GM20000 (cell line): ENCODE measurements at regions not wholly inside any gene's neighbourhood (a gene's known extent, or its start where the extent isn't known, plus 50 kb on each side); places are given as distances from the start of the nearest gene placed in this dataset.

ENCODE experiments used
- DNase-seq: peaks from one replicate; pipeline ENCODE4 v3.0.0; 2012; ENCODE audit warnings: low spot score
- TF ChIP-seq, protein P1 (sequence below): IDR thresholded peaks from 2 replicates; pipeline ENCODE4 v1.5.1; 2012; ENCODE audit warnings: mild to moderate bottlenecking, control low read depth; ENCODE audit errors: extremely low read depth, missing control alignments

DNA sequence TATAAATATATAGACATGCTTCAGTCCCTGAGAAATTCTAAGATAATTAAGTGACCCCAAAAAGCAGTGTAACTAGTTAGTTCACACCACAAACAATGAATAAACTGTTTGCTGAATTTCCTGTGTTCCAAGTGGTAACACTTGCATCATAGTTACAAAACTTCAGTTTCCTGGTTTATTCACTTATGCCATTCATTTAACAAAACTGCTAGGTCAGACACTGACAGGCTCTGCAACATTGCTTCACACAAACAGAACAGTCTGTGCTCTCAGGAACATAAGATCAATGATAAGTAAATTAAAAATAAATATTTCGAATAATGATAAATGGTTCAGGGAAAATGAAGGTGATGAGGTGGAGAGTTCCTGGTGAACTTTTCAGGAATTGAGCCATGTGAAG is 133.3 kb upstream of the NAMPT start:
- TF ChIP-seq, protein P1, sequence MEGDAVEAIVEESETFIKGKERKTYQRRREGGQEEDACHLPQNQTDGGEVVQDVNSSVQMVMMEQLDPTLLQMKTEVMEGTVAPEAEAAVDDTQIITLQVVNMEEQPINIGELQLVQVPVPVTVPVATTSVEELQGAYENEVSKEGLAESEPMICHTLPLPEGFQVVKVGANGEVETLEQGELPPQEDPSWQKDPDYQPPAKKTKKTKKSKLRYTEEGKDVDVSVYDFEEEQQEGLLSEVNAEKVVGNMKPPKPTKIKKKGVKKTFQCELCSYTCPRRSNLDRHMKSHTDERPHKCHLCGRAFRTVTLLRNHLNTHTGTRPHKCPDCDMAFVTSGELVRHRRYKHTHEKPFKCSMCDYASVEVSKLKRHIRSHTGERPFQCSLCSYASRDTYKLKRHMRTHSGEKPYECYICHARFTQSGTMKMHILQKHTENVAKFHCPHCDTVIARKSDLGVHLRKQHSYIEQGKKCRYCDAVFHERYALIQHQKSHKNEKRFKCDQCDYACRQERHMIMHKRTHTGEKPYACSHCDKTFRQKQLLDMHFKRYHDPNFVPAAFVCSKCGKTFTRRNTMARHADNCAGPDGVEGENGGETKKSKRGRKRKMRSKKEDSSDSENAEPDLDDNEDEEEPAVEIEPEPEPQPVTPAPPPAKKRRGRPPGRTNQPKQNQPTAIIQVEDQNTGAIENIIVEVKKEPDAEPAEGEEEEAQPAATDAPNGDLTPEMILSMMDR: no peak
- DNase-seq: no peak

DNA sequence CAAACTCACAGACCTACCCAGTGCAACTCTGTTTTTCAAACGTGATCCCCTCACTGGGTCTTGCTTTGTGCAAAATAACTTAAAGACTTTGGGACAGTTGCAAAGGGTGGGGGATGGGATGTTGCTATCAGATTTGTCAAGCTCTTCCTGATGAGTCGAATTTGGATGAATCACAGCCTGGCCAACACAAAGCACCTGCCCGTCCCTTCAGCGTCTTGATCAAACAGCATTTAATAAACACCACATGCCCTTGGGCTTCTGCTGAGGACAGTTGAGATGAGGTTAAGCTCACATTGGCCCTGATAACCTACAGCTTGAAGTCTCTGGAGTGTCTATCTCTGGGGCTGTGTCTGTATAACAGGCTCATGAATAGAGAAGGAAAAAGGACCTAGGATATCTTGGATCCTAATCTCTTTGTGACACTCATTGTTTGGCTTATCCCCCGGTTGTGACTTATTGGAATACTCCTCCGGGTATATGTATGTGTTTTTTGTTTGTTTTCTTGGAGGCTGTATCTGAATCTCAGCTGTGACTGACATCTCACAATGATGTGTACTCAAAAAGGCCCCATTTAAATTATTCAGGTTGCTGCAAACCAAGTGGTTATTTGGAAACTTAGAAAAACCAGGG is 132.6 kb upstream of the NAMPT start:
- TF ChIP-seq, protein P1: no peak
- no peak for DNase-seq

DNA sequence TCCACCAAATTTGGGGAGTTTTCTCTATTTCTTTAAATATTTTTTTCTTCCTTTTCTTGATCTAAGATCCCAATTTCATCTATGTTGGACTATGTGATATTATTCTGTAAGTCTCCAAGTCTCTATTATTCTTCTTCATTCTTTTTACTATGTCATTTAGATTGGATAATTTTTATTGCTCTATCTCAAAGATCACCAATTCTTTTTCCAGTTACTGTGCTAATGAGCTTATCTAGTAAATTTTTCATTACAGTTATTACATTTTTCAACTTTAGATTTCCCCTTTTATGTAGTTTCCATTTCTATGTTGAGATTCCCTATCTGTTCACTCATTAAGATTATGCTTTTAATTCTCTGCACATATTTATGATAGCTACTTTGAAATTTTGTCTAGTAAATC is 131.6 kb upstream of the NAMPT start:
- no peak for DNase-seq
- TF ChIP-seq, protein P1: no peak

DNA sequence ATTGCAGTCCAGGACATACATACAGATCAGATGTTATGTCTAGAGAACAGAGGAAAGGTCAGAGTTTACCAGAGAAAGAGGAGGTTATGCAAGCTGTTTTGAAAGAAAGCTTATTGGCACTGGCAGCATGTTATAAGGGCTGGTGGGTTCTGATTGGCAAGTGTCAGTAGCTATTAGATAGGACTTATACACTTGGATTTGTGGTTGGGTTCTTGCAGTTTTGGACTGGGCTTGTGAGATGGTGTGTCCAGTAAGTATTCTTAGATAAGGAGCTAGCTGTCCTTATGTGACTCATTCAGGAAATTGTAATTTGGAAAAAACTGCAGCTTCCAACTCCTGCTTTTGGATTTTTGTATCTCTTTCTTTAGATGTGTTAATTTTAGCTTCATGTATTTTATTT is 130.7 kb upstream of the NAMPT start:
- TF ChIP-seq, protein P1: no peak
- DNase-seq: no peak

GRCh38 chr7:106413446-106413845 is 128.7 kb upstream of the NAMPT start:
- TF ChIP-seq, protein P1: no peak
- no peak for DNase-seq

- no peak for DNase-seq
- TF ChIP-seq, protein P1: no peak
Measured at GRCh38 chr7:106405697-106406141, 120.9 kb upstream of the NAMPT start.

- TF ChIP-seq, protein P1: no peak
Measured at GRCh38 chr7:106402898-106403297, 118.1 kb upstream of the NAMPT start.

More at GRCh38 chr7:106402898-106403297, 118.1 kb upstream of the NAMPT start:
- DNase-seq: no peak
